ENCODE measurements at regions not wholly inside any gene's neighbourhood (a gene's known extent, or its start where the extent isn't known, plus 50 kb on each side); places are given as distances from the start of the nearest gene placed in this dataset.

DNA sequence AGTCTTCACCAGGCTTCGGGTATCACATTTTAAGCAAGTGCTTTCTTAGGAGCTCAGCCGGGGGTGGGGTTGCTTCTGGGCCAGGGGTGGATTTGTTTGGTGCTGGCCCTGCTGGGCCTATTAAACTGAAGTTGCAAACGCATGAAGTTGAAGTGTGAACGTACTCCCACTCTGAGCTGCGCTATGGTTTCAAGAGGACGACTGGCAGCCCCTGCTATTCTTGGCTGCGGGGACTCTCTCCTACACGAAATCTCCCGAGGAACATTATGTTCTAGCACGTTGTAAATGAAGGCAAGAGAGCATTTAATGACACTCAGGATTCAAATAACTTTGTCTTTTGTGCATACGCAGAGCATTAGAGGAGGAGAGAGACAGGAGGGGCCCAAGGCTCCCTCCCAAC is 401.3 kb upstream of the BOD1L1 start:
- no peak for DNase-seq (ENCODE audit: low read depth in 2 of 2)

DNA sequence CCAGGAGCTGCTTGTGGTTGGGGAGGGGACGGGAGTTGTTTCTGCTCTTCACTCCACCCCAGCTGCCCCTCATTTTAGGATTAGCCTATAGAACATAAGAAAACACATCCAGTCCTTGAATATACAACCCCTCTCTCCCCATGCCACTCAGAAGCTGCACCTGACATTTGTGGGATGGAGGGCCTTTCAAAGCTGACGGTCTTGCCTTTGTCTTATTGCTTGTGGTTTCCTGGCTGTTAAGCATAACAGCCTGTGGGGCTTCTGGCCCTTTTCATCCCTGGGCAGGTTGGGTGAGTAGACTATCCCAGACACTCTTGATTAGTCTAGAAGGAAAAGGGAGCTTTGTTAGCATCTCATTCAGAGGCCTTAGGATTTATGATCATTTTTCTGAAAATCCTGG is 407.6 kb upstream of the BOD1L1 start:
- no peak for DNase-seq (ENCODE audit: low read depth in 2 of 2)

DNA sequence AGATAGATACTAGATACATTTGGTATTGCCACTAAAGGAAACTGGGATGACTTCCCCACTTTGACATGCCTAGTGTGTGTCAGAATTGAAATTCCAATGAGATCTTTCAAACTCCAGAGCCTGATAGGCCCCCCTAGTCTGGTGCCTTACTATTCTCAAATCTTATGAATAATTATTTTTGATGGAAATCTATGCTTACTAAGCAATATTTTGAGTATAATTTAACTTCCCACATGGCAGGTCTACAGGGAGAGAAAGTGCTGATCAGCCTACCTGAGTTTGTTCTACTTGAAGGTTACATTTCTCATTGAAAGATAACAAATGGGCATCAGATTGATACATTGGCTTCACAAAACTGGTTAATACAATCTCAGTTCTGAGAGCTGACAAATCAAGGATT is 415.7 kb upstream of the BOD1L1 start:
- no peak for DNase-seq (ENCODE audit: low read depth in 2 of 2)

DNA sequence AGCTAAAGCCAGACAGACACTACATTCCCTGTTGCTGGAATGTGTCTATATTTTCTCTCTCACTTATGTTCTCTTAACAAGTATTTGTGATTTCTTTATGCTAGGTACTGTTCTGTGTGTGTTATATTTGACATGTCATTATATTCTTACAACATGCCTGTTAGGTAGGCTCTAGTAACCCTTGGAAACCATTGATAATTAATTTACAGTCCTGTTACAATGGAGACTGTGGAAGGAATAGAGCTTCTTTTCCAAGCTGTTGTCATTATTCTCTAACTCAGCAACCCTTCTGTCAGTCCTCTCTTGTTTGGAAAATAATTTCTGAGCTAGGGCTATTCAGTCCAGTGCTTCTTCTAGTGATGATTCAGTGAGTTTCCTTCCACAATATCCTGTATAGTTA is 419.1 kb upstream of the BOD1L1 start:
- DNase-seq (ENCODE audit: low read depth in 2 of 2), result no peak

DNA sequence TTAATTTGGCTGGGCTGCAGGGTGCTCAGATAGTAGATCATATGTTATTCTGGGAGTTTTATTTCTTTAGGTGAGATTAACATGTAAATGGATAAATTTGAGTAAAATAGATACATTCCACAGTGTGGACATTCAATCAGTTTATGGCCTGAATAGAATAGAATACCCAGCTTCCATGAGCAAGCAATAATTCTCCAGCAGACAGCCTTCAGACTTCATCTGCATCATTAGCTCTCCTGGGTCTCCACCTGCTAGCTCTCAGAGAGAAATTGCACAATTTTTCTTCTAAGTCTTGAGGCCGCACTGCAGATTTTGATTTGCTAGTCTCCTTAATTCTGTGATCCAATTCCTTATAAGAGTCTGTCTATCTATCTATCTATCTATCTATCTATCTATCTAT is 420.3 kb upstream of the BOD1L1 start:
- DNase-seq (ENCODE audit: low read depth in 2 of 2), result no peak

DNA sequence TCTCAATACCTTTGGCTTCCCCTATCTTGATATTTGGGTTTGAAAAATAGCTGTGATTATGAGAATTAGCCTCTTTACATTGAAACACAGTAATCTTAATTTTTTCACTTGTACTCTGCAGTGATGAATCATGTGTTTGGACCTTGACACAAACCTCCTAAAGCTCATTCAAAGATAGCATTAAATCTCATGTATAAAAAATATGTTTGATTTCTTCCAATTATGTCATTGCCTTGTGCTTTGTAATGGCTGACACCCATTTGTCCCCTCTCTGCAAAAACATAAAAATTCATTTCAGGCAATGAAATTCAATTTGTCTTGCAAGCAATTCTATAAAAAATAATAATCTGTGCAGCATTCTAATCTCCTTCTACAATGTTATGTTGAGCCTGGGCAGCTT is 422.4 kb upstream of the BOD1L1 start:
- no peak for DNase-seq (ENCODE audit: low read depth in 2 of 2)

DNA sequence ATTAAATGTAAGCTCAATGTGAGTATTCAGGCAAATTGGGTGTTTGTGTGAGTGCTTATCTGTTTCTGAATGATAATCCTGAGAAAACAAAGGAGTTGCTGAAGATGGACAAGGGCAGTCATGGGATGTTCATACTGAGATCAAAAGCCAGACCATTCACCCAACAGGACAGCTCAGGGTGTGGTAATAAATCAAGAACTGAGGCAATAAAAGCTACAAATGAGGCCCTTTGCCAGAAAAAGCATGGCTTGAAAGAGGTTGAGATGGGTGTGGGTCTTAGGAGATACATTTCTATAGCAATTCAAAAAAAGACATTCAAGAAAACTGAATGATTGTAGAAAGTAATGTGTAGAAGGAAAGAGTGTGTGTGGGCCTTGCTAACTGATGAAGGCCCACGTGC is 425.8 kb upstream of the BOD1L1 start:
- no peak for DNase-seq (ENCODE audit: low read depth in 2 of 2)

DNA sequence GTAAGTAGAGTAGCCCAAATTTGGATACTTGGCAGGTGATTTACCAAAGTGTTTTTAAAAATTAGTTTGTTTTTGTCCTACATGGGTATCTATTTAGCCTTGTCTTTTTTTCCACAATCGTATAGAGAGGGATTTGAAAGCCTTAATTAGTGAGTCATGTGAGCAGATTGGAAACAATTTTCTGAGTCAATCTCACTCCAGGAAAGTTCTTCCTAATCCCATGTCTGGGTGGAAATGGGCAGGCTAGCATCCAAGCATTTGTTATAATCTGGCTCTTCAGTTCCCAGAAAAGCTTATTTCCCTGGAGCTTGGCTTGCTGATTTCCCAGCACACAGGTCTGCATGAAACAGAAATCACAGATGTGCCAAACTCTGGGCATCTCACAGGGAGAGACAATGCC is 426.9 kb upstream of the BOD1L1 start:
- DNase-seq (ENCODE audit: low read depth in 2 of 2), result no peak

DNA sequence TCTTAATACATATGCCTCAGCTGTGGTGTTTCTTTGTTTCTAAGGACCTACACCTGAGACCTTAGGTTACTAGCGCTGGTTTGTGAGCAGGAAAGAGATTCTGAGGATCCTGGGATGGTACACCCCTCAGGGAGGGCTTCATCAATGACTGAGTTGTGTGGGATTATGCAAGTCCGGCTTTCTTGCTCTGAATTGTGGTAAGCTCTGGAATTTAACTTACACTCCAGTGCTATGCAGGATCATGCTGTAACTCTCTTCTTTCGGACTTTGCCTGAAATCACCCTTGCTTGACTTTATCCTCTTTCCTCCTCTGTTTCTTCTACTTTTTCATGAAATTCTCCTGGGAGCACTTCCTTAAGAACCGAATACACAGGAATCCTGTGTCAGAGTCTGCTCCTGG is 431.5 kb upstream of the BOD1L1 start:
- DNase-seq (ENCODE audit: low read depth in 2 of 2), result peak; percentile 4 to 5

DNA sequence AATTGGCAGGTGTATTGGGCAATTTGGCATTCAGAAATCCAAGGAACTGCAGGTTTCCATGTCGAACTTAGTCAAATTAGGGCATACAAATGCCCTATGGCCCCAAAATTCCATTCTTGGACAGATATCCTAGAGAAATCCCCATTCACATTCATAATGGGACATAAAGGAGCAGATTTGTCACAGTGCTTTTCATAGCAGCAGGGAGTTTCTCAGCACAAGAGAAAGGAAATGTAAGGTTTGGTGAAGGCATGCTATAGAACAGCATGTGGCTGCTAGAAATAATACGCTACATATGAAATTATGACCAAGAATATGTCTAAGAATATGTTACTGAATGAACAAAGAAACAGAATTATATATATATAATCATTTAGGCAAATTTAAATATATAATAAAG is 437.5 kb upstream of the BOD1L1 start:
- DNase-seq (ENCODE audit: low read depth in 2 of 2), result no peak

DNA sequence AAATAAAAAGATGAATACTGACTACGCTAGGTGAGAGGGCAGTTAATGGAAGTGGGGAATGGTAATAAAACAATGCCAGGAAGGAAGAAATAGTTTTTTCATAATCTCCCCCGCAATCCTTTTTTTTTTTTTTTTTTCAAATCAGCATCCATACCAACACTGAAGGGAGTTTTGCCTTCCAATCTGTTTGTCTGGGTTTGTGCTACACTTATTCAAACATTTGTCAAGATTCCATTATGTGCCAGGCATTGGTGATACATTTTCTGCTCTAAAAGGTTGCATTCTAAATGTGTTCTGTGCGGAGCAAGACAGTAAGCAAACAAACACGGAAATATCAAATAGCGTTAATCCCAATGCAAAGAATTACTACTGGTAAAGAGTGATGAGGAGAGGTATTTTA is 437.9 kb upstream of the BOD1L1 start:
- DNase-seq (ENCODE audit: low read depth in 2 of 2), result no peak

DNA sequence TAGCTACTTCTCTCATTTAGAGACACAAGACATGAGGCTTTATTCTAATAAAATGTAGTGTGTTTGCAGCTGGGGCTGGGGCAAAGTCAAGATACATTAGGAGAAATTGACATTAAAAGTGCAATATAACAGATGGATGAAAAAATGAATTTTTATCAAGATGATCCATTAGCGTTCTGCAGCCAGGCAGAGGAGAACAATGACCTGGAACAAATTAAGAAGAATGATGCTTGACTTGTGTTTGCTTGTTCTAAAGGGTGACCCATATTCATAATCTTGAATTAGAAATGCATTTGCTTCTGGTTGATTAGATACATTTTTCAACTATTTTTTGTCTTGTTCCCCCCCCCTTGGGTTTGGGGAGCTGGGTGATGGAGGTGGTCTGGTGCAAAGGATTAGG is 439.5 kb upstream of the BOD1L1 start:
- no peak for DNase-seq (ENCODE audit: low read depth in 2 of 2)

DNA sequence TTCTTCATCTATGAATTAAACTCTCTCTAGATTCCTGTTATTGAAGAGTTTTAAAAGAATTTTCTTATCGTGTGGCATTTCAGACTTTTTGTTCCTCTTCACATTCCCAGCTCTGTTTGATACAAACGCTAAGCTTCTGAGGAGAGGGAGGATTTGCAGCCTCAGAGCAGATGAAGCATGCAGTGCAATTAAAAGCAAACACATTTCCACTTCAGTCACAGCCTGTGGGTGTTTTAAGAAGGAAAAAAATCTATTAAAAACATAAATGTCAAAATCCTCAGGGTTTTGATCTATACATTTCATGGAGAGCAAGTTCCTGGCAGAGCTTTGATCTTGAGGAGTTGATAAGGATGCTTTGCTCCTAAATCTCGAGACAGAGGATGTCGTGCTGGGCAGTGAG is 442.4 kb upstream of the BOD1L1 start:
- DNase-seq (ENCODE audit: low read depth in 2 of 2), result no peak

DNA sequence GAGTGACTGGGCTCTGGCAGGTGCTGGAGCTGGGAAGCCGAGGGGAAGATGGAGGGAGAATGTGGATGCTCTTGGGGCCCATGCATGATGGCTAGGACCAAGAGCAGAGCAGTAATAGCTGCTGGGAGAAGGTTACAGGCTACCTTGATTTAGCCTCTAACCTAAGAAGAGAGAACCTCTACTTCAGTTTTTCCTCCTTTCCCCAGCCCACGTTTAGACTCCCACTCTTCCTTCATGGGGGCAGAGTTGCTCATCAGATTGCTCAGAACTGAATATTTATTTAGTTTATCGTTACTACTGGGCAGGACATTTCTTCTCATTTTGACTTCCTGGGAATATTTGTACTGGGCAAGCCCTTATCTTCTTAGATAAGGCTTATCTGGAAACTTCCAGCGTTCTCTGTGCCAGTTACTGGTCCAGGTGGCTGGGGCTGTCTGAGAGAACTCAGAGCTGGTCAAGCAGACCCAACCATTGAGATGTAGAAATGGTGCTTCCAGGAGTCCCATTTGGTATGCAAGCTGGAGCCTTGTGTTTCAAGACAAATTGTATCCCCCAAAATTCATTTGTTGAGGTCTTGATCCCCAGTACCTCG is 442.9 kb upstream of the BOD1L1 start:
- no peak for DNase-seq (ENCODE audit: low read depth in 2 of 2)

DNA sequence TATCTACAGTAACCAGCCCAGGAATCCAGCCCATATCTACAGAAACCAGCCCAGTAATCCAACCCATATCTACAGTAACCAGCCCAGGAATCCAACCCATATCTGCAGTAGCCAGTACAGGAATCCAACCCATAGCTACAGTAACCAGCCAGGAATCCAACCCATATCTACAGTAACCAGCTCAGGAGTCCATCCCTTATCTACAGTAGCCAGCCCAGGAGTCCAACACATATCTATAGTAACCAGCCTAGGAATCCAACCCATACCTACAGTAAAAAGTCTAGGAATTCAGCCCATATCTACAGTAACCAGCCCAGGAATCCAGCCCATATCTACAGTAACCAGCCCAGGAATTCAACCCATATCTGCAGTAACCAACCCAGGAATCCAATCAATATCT is 445.0 kb upstream of the BOD1L1 start:
- DNase-seq (ENCODE audit: low read depth in 2 of 2), result no peak

DNA sequence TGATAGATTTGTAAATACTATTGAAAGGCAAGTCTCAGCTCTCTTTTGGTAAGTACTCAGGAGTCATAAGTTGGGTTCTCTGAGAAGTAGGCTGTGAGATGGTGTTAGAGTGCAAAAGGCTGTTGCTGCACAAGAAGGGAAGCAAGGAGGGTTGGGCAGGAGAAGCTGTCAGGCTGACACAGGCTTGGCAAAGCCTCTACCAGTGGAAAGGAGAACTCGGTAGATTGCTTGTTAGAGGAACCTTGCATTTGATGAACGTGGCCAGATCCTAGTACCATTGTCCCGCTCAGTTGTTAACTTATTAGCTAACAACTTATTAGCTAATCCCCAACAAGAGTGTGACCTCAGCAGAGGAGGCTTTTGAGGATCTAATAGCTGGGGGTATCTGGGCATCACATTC is 449.3 kb upstream of the BOD1L1 start:
- DNase-seq (ENCODE audit: low read depth in 2 of 2), result no peak

DNA sequence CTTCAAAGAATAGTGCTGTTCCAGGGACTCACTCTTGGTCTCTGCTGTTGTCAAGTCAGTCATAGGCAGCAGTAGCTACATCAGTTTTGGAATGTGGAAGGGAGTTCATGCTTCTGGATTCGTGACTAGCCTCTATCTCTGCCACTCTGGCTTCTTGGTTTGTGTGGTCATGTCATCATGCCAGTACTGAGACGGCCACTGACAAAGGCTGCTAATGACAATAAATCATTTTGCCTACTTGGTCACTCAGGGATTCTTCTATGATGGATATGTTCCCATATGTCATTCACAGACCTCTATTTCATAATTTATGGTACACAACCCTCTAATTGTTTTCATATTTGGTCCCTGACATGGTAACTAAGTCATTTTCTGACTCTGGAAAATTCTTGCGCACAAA is 450.8 kb upstream of the BOD1L1 start:
- DNase-seq (ENCODE audit: low read depth in 2 of 2), result no peak

DNA sequence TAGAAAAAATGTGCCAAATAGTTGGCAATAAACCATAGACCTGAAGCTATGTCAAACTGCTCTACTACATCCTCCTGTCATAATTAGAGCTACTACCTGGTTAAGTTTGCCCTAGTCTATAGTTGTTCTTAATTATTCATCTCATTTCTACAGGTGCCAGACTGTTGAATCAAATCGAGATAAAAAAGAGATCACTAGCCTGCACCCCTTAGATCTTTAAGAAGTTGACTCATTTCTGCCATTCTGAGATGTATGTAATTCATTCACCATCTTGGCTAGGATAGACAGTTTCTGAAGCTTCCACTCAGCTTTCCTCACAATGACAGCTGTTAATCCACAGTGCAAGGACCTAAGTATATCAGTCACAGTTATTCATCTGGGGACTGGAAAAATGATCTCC is 452.1 kb upstream of the BOD1L1 start:
- DNase-seq (ENCODE audit: low read depth in 2 of 2), result no peak

DNA sequence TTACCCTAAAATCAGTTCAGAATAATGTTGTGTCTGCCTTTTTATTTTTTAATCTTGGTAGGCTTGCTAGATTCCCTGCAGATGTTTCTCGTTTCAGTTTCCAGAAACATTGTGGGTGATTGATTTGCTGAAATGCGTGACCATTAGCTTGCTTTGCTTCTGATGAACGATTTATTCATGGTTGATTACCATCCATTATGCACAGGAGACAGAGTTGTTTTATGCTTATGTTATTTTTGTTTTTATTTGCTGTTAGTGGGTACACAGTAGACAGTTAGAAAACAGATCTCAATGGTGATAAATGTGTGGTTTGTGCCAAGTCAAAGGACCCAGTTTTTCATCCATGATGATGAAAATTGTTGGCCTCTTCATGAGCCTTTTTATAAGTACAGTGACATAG is 455.6 kb upstream of the BOD1L1 start:
- DNase-seq (ENCODE audit: low read depth in 2 of 2), result no peak

DNA sequence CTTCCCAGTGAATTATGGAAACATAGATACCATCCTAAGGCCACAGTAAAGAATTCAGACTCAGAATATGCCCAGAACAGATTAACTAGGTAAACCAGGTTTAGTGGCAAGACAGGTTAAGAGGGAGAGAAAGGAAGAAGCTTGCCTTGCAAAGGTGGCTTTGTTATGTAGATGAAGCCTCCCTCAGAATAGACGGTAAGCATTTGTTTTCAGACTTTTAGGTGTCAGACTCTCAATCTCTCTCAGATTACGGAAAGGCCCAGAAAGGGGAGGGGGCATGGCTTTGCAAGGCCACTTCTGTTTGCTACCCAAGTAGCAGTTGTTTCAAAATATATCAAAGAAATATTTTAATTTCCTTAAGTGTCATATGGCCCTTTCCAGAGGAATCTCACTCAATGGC is 457.1 kb upstream of the BOD1L1 start:
- no peak for DNase-seq (ENCODE audit: low read depth in 2 of 2)

DNA sequence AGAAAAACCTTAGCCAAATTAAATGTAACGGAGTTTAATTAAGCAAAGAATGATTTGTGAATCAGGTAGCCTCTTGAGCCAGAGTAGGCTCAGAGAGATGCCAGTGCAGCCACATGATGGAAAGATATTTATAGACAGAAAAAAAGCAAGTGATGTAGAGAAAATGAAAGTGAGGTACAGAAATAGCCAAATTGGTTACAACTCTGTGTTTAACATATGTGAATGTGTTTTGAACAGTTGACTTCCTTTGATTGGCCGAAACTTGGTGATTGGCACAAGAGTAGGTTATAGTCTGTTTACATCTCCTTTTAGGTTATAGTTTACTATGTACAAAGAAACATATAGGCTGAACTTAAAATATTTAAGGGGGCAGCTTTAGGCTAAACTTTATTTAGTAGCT is 459.9 kb upstream of the BOD1L1 start:
- DNase-seq (ENCODE audit: low read depth in 2 of 2), result no peak

DNA sequence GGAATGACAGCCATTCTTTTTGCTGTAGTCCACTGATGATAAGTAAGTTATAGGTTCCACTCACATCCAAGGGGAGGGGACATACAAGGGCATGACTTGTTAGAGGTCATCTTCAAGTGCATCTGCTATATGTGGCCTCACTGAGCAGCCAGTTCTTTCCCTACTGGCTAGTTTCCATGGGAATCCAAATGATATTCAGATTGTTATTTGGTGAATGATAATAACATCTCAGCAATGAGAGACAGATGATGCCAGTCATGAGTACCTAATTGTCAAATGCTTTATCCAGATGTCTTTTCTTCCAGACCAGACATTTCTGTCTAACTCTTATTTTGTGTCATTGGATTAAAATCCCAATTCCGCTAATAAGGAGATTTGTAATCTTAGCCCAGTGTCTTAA is 460.4 kb upstream of the BOD1L1 start:
- DNase-seq (ENCODE audit: low read depth in 2 of 2), result no peak

DNA sequence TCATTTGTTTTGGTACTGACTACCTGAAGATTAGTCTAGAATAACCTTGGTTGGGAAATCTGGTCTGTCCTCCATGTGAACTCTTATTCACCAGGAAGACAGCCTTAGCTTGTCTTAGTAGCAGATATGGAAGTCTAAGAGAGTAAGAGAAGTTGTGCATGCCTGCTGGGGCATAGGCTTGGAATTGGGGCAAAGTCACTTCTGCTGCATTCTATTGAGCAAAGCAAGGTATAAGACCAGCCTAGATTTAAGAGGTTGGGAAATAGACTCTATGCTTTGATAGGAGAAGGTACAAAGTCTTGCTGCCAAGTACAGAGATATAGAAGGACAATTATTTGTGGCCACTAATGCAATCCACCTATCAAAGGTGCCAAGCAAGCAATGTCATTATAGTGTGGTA is 464.0 kb upstream of the BOD1L1 start:
- DNase-seq (ENCODE audit: low read depth in 2 of 2), result no peak

DNA sequence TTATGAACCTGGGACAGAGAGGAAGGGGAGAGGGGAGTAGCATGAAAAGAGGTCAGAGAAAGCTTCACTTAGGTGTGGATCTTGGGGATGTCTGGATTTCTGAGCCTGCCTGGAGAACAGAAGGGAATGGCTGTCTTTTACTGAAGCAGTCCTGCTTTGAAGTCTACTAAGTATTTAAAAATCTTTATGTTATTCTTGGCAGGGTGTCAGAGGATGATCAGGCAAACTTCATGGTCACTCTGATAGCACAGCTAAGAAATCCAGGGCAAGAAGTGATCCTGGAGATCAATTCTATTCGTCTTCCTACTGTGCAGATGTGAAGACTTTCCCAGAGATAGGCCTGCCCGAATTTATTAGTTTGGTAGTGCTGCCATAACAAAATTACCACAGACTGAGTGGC is 464.4 kb upstream of the BOD1L1 start:
- DNase-seq (ENCODE audit: low read depth in 2 of 2), result no peak

DNA sequence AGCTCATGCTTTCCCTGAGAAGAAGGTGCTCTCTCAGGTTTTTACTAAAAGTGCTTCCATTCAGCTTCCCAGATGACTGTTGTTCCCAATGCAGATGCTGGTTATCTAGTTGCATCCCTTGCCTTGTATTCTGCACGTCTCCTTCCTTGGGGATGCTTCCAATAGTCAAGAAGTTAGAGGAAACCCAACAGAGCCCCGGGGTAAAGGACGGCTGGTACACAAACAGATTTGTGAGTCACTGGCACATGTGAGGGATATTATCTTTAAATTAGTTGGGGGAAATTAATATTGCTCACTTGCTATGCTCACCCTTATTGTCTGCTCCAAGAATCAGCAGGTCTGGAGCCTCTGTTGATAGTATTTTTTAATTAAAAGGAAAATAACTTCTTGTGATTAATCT is 465.2 kb upstream of the BOD1L1 start:
- DNase-seq (ENCODE audit: low read depth in 2 of 2), result no peak

Data from fibroblast of skin of left quadriceps (primary cell).